Right lobe of liver (tissue), 4 donors: ENCODE measurements at regions not wholly inside any gene's neighbourhood (a gene's known extent, or its start where the extent isn't known, plus 50 kb on each side); places are given as distances from the start of the nearest gene placed in this dataset.

Experiments used
- POLR2A ChIP-seq: fragments of 450-650 bp; IDR thresholded peaks from one replicate; pipeline ENCODE4 v1.6.1; 2017; ENCODE audit warnings: antibody characterized with exemption, mild to moderate bottlenecking
- TF ChIP-seq, protein P1 (sequence below), 4 donors: fragments of 200-600 bp in 3 of 4; fragments of 450-650 bp in 1 of 4; IDR thresholded peaks; one replicate each; pipeline versions ENCODE4 v1.5.1 to v1.8.0; 2016 to 2022; ENCODE audit warnings: antibody characterized with exemption in 4 of 4, mild to moderate bottlenecking in 2 of 4
- donor health status: DM: no; HTN: no; CAD: no.
- donor health status: DM: no; HTN: no; CAD: no.
- donor health status: DM: no; HTN: yes; CAD: no.

DNA sequence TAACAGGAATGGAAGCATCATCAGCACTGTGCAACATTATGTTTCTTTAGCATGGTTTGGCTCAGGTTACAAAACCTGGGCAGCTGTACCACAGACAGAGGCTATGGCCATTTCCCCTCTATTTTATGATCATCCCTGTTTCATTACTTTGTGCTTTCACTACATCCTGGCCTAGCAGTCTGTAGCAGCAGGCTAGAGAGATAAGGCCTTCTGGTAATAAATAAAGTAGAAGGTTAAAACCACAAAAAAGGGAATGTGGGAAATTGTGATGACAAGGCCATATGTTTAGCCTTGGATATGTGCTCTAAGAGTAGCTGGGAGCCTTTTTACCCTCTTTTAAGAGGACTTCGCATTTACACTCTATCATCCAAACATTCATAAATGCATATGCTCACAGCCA lies 266.2 kb upstream of the PHF14 start:
- no peak for TF ChIP-seq POLR2A
- TF ChIP-seq, protein P1, sequence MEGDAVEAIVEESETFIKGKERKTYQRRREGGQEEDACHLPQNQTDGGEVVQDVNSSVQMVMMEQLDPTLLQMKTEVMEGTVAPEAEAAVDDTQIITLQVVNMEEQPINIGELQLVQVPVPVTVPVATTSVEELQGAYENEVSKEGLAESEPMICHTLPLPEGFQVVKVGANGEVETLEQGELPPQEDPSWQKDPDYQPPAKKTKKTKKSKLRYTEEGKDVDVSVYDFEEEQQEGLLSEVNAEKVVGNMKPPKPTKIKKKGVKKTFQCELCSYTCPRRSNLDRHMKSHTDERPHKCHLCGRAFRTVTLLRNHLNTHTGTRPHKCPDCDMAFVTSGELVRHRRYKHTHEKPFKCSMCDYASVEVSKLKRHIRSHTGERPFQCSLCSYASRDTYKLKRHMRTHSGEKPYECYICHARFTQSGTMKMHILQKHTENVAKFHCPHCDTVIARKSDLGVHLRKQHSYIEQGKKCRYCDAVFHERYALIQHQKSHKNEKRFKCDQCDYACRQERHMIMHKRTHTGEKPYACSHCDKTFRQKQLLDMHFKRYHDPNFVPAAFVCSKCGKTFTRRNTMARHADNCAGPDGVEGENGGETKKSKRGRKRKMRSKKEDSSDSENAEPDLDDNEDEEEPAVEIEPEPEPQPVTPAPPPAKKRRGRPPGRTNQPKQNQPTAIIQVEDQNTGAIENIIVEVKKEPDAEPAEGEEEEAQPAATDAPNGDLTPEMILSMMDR (IDR thresholded peaks at IDR 0.05), result no peak
